Esophagus muscularis mucosa (tissue), 4 donors: ENCODE measurements at regions not wholly inside any gene's neighbourhood (a gene's known extent, or its start where the extent isn't known, plus 50 kb on each side); places are given as distances from the start of the nearest gene placed in this dataset.
A peak's percentile ranks its signal among the peaks of the same experiment; 100 is the strongest.

ENCODE experiments used
- DNase-seq: peaks from one replicate; pipeline ENCODE4 v3.0.0-alpha.2; 2017; ENCODE audit errors: extremely low spot score
- H3K27ac ChIP-seq, 4 donors: fragments of 200-600 bp; sonication (generic); replicated peaks in 1 of 4; 1 replicate in 3 of 4; 2 replicates in 1 of 4; pipeline ENCODE4 v1.5.1; 2016 to 2019; ENCODE audit warnings: mild to moderate bottlenecking in 1 of 4
- H3K27me3 ChIP-seq, 4 donors: fragments of 200-600 bp; sonication (generic); one replicate each; pipeline versions ENCODE4 v1.5.1 to v1.6.0; 2016 to 2019
- H3K36me3 ChIP-seq, 4 donors: fragments of 200-600 bp; sonication (generic); one replicate each; pipeline ENCODE4 v1.5.1; 2016 to 2019
- H3K4me1 ChIP-seq, 4 donors: fragments of 200-600 bp; sonication (generic); one replicate each; pipeline ENCODE4 v1.5.1; 2016 to 2019
- H3K4me3 ChIP-seq, 4 donors: fragments of 200-600 bp; sonication (generic); 1 replicate in 2 of 4; 2 replicates in 2 of 4; pipeline ENCODE4 v1.5.1; 2016 to 2019; ENCODE audit warnings: mild to moderate bottlenecking in 4 of 4, moderate library complexity in 1 of 4
- H3K9me3 ChIP-seq, 4 donors: fragments of 200-600 bp; sonication (generic); 1 replicate in 3 of 4; 2 replicates in 1 of 4; pipeline ENCODE4 v1.5.1; 2016 to 2019
- EP300 ChIP-seq: sonication (generic); formaldehyde crosslinking; IDR thresholded peaks from one replicate; pipeline ENCODE4 v1.6.1; 2017; ENCODE audit warnings: antibody characterized with exemption
- POLR2A ChIP-seq: fragments of 450-650 bp; IDR thresholded peaks from one replicate; pipeline ENCODE4 v1.6.1; 2017; ENCODE audit warnings: antibody characterized with exemption, moderate library complexity, mild to moderate bottlenecking, low read depth
- POLR2AphosphoS5 ChIP-seq, 2 donors: sonication (generic); formaldehyde crosslinking; IDR thresholded peaks; one replicate each; pipeline ENCODE4 v1.6.1; 2017; ENCODE audit warnings: antibody characterized with exemption in 2 of 2
- WGBS: methylation state at CpG from one replicate; pipeline ENCODE4 v1.1.5; 2018; 5-methylcytosine and 5-hydroxymethylcytosine counted together
- intact Hi-C: fragments of 100-400 bp; cut with DNase I; formaldehyde crosslinking; loops from one replicate; pipeline ENCODE4 v1.15.1; 2023
- TF ChIP-seq, protein P1 (sequence below), 3 experiments: fragments of 200-600 bp in 2 of 3; fragments of 450-650 bp in 1 of 3; sonication (generic) in 2 of 3; IDR thresholded peaks; one replicate each; pipeline ENCODE4 v1.5.1; 2017 to 2019; ENCODE audit warnings: antibody characterized with exemption in 3 of 3, mild to moderate bottlenecking in 2 of 3, moderate library complexity in 1 of 3

GRCh38 chr1:39085174-39085573, 59.0 kb downstream of the NDUFS5 start:
- peaks cover 0 to 30% (median 13%) of the 10 kb centered on the region in 4 donors for H3K27me3 ChIP-seq
- H3K36me3 ChIP-seq = no peaks in the 10 kb centered on the region
- no peak overlapping the region for H3K4me3 ChIP-seq
- H3K9me3 ChIP-seq = no peaks in the 10 kb centered on the region
- 80% methylated on average over 4 of the region's 4 CpGs for WGBS
- intact Hi-C loops = loop anchor here (10.0 kb wide), 1 partner anchor 210 kb away; the partner anchor contains the start of gene MYCBP
- TF ChIP-seq EP300 (no peak), POLR2A (no peak), POLR2AphosphoS5 (IDR thresholded peaks at IDR 0.05) (no peak)
- TF ChIP-seq, protein P1, sequence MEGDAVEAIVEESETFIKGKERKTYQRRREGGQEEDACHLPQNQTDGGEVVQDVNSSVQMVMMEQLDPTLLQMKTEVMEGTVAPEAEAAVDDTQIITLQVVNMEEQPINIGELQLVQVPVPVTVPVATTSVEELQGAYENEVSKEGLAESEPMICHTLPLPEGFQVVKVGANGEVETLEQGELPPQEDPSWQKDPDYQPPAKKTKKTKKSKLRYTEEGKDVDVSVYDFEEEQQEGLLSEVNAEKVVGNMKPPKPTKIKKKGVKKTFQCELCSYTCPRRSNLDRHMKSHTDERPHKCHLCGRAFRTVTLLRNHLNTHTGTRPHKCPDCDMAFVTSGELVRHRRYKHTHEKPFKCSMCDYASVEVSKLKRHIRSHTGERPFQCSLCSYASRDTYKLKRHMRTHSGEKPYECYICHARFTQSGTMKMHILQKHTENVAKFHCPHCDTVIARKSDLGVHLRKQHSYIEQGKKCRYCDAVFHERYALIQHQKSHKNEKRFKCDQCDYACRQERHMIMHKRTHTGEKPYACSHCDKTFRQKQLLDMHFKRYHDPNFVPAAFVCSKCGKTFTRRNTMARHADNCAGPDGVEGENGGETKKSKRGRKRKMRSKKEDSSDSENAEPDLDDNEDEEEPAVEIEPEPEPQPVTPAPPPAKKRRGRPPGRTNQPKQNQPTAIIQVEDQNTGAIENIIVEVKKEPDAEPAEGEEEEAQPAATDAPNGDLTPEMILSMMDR (IDR thresholded peaks at IDR 0.05) = no peak
- peaks cover 21 to 52% (median 44%) of the 10 kb centered on the region in 4 donors for H3K4me1 ChIP-seq
- no peak overlapping the region for H3K27ac ChIP-seq
- no peak for DNase-seq

GRCh38 chr1:39086386-39086785, 60.2 kb downstream of the NDUFS5 start:
- Histone ChIP-seq H3K36me3 (no peaks in the 10 kb centered on the region), H3K9me3 (no peaks in the 10 kb centered on the region), H3K27ac (peak overlapping the region; percentile 56 to 67 (median 62)), H3K27me3 (peaks cover 0 to 22% (median 11%) of the 10 kb centered on the region in 4 donors), H3K4me3 (no peak overlapping the region), H3K4me1 (peaks cover 18 to 53% (median 40%) of the 10 kb centered on the region in 4 donors)
- DNase-seq = no peak
- TF ChIP-seq, protein P1 (IDR thresholded peaks at IDR 0.05) = no peak
- TF ChIP-seq POLR2AphosphoS5 (IDR thresholded peaks at IDR 0.05) (no peak), EP300 (no peak), POLR2A (no peak)
- 41% methylated on average over 3 of the region's 3 CpGs for WGBS
- intact Hi-C loops = loop anchor here (10.0 kb wide), 1 partner anchor 212 kb away; the partner anchor contains the start of gene MYCBP

GRCh38 chr1:39086865-39087409, 60.8 kb downstream of the NDUFS5 start:
- DNase-seq = no peak
- intact Hi-C loops = loop anchor here (10.0 kb wide), 1 partner anchor 212 kb away; the partner anchor contains the start of gene MYCBP
- Histone ChIP-seq H3K36me3 (no peaks in the 10 kb centered on the region), H3K9me3 (no peaks in the 10 kb centered on the region), H3K4me1 (peaks cover 16 to 48% (median 37%) of the 10 kb centered on the region in 4 donors), H3K27me3 (peaks cover 0 to 16% (median 7%) of the 10 kb centered on the region in 4 donors), H3K27ac (peak overlapping the region; percentile 56 to 67 (median 62)), H3K4me3 (no peak overlapping the region)
- TF ChIP-seq POLR2A = no peak
- TF ChIP-seq, protein P1 (IDR thresholded peaks at IDR 0.05) = no peak
- no peak for TF ChIP-seq EP300
- TF ChIP-seq POLR2AphosphoS5 (IDR thresholded peaks at IDR 0.05) = no peak
- WGBS = 50% methylated on average over 7 of the region's 7 CpGs

- no peak for DNase-seq
- intact Hi-C loops = loop anchor here (10.0 kb wide), 1 partner anchor 213 kb away; the partner anchor contains the start of gene MYCBP
- no peak for TF ChIP-seq POLR2A
- TF ChIP-seq, protein P1 (IDR thresholded peaks at IDR 0.05) = no peak
- TF ChIP-seq EP300 = no peak
- TF ChIP-seq POLR2AphosphoS5 (IDR thresholded peaks at IDR 0.05) = no peak
- 66% methylated on average over 3 of the region's 3 CpGs for WGBS
- H3K27me3 ChIP-seq = peaks cover 0 to 11% (median 4%) of the 10 kb centered on the region in 4 donors
- no peaks in the 10 kb centered on the region for H3K9me3 ChIP-seq
- no peak overlapping the region for H3K4me3 ChIP-seq
- H3K36me3 ChIP-seq = no peaks in the 10 kb centered on the region
- H3K4me1 ChIP-seq = peaks cover 13 to 47% (median 35%) of the 10 kb centered on the region in 4 donors
- H3K27ac ChIP-seq = peak overlapping the region; percentile 32 to 65 (median 58)
These were observed 61.3 kb downstream of the NDUFS5 start for GRCh38 chr1:39087435-39087834.
